Right renal pelvis (tissue), 4 donors: ENCODE measurements at regions not wholly inside any gene's neighbourhood (a gene's known extent, or its start where the extent isn't known, plus 50 kb on each side); places are given as distances from the start of the nearest gene placed in this dataset.
"Not testable (repeated sequence)": the region's sequence is repeated elsewhere in the genome, so short reads cannot be mapped to it uniquely, and the experiment has no call there.

Experiments
- DNase-seq, 4 donors: peaks; one replicate each; pipeline ENCODE4 v3.0.0-alpha.2; 2013; ENCODE audit warnings: low read depth in 4 of 4, low spot score in 3 of 4, missing footprints in 1 of 4

- DNase-seq = not testable (repeated sequence)
Observed at GRCh38 chr1:104288322-104288721, 538.6 kb downstream of the AMY1C start.

DNA sequence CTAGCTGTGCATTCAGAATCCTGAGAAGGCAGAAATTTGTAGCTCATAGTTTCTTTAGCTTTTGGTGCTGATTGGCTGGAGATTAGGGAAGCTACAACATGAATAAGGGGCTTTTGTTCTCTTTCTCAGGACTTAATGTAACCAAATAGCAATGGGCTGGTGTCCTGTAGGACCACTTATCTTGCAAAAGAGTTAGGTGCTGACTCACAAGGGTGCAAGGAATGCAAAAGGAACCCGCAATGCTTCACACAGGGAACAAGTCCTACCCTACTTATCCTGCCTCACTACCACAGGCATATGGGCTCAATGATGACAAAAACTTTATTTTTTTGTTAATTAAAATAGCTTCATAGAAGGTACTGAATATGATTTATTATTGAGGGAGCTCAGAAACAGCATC lies 541.5 kb downstream of the AMY1C start:
- DNase-seq = no peak

GRCh38 chr1:104294259-104294658 lies 544.6 kb downstream of the AMY1C start:
- no peak for DNase-seq

DNA sequence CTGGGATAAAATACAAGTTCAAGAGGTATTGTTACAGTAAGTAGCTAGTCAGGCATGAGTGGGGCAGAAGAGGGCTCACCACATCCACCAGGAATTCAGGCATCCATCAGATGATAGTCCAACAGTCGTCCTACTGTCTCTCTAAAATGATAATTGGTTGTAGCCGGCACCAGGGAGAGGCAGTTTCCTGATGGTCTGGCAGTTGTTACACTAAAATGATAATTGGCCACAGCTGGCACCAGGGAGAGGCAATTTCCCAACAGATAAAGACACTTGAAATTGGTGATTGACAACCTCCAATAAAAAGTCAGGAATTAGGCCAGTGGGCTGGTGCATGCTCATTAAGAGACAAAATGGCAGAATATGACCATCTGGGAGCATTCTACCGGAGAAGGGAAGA lies 545.8 kb downstream of the AMY1C start:
- no peak for DNase-seq

DNA sequence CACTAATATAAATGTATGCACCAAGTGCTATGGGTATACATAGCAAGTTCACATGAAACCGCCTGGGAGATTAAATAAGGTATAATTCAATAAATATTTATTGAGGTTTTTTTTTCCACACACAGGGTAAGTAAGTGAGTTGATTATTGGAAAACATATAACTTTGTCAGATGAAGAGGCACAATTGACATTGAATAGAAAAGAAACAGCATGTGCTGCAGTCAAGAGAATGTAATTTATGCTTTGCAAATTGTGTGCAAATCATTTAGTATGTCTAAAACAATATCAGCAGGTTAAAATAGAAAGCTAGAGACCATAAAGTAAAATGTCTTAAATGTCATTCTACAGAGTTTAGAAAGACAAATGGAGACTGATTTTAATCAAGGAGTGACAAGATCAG lies 560.0 kb downstream of the AMY1C start:
- no peak for DNase-seq

GRCh38 chr1:104315823-104316222 lies 566.1 kb downstream of the AMY1C start:
- DNase-seq = no peak

DNA sequence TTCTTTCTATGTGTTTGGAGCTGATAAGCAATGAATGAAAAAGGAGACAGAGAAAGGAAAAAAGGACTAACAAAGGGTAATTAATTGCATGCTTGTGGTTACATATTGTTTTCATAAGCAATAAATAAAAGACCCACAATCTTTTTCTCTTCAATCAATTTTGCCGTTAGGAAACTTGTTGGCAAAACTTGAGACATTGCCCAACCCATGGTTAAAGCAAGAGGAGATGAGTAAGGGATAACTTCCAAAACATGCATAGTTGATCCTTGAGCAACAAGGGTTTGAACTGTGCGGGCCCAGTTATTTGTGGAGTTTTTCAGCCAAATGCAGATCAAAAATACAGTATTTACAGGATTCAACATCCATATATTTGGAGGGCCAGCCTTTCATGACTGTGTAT lies 572.4 kb downstream of the AMY1C start:
- no peak for DNase-seq

DNA sequence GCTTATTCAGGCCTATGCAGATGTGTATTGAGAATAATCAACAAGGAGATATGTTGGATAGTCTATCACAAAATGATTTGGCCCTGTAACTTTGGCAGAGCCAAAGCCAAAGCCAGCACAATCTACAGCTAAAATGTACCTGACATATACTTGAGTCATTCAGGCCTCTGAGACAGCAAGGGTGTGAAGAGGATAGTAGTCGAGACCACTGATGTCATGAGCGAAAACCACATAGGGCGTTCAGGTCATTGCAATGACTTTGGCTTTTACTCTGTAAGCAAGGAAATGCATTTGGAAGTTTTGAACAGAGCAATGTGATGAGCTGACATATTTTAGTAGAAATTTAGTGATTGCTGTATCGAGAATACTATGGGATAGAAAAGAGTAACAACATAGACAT lies 579.6 kb downstream of the AMY1C start:
- DNase-seq = no peak

DNA sequence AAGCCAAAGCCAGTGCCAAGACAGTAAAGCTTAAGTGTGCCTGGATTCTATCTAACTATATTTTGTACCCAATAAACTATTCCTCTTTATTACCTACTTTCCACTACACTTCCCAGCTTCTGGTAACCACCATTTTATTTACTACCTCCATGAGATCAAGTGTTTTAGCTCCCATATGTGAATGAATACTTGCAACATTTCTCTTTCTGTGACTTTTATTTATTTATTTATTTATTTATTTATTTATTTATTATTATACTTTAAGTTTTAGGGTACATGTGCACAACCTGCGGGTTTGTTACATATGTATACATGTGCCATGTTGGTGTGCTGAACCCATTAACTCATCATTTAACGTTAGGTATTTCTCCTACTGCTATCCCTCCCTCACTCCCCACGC lies 582.1 kb downstream of the AMY1C start:
- DNase-seq = no peak

GRCh38 chr1:104337927-104338326 lies 588.2 kb downstream of the AMY1C start:
- not testable (repeated sequence) for DNase-seq

DNA sequence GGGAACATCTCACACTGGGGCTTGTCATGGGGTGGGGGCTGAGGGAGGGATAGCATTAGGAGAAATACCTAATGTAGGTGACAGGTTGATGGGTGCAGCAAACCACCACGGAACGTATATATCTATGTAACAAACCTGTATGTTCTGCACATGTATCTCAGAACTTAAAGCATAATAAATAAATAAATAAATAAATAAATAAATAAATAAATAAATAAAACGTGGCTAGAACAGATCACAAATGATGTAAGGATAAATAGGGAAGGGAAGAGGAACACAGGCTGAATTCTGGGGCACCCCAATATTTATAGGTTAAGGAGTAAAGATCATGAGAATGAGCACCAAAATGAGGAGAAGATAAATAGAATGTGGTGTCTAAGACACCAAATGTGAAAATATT lies 592.2 kb downstream of the AMY1C start:
- DNase-seq = no peak

- no peak for DNase-seq
Observed at GRCh38 chr1:104348277-104348676, 598.6 kb downstream of the AMY1C start.

DNA sequence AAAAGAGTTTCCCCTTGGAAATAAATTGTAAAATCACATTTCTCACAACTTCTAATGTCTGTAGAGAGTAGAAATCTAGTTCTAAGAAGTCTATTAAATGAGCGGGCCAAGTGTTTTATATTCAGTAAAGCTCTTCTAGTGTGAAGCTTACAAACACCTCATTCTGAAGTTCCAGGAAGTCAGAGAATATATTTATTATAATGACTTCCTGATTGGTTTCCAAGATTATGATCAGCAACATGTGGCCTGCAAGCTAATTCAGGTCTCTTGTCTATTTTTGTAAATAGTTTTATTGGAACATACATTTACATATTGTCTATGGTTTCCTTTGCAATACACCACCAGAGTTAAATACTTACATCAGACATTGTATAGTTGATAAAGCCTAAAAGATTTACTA lies 603.9 kb downstream of the AMY1C start:
- DNase-seq = no peak

DNA sequence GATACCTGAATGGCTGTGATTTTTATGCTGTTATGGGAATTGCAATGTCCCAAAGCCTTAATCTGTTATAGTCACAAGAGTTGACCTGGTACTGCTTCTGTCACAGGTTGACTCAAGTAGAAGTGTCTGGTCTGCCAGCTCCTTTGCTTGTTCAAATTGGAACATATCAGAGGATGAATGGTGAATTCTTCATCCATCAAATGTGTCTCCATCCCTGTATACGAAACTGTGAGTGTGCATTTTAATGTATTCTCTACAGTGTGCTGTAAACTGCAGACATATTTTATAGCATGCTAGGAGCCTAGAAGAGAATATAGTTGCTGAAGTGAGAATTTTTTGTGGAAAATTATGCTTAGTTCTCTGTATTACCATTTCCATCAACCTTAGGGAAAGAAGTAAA lies 608.4 kb downstream of the AMY1C start:
- DNase-seq = no peak

- DNase-seq = no peak
Observed at GRCh38 chr1:104358621-104359020, 608.9 kb downstream of the AMY1C start.

- DNase-seq = no peak
Observed at GRCh38 chr1:104378414-104378813, 628.7 kb downstream of the AMY1C start.

DNA sequence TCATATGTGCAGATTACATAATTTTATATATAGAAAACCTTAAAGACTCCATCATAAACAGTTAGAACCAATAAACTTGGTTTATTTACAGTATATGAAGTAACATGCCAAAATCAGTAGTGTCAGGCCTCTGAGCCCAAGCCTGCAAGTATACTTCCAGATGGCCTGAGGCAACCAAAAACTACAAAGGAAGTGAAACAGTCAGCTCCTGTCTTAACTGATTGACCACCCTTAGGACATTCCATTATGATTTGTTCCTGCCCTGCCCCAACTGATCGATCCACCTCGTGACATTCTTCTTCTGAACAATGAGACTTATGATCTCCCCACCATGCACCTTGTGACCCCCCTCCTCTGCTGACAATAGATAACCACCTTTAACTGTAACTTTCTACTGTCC lies 630.3 kb downstream of the AMY1C start:
- no peak for DNase-seq

GRCh38 chr1:104387716-104388508 lies 638.2 kb downstream of the AMY1C start:
- DNase-seq = no peak

GRCh38 chr1:104392552-104392951 lies 642.9 kb downstream of the AMY1C start:
- DNase-seq = no peak

- DNase-seq = no peak
Observed at GRCh38 chr1:104402178-104402577, 652.5 kb downstream of the AMY1C start.

DNA sequence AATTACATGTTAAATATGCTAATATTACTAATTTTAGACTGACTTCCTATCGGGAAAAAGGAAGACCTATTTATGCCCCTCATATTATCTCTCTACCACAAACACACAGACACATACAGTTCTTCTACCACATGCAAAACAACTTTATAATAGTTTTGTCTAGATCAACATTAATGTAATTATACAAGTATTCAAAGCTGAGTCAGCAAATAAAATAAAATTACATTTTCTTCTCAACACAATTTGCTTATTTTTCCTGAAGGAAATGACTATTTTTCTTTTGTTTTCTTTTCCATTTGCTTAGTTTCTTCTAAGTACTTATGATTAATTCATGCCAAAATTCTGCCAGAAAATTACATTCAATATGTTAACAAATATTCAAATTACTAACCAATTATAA lies 654.2 kb downstream of the AMY1C start:
- DNase-seq = no peak

DNA sequence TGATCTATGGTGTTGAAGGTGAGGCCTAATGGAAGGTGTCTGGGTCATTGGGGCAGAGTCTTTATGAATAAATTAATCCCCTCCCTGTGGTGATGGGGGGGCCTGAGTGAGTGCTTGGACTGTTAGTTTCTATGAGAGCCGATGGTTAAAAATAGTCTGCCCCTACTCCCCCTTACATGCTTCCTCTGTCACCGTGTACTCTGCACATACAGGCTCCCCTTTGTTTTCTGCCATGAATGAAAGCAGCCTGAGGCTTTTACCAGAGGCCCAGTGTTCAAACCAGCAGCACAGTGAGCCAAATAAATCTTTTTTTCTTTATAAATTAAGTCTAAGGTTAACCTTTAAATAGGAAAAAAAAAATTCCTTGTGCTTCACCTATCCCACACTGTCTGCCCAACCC lies 657.0 kb downstream of the AMY1C start:
- DNase-seq = no peak

DNA sequence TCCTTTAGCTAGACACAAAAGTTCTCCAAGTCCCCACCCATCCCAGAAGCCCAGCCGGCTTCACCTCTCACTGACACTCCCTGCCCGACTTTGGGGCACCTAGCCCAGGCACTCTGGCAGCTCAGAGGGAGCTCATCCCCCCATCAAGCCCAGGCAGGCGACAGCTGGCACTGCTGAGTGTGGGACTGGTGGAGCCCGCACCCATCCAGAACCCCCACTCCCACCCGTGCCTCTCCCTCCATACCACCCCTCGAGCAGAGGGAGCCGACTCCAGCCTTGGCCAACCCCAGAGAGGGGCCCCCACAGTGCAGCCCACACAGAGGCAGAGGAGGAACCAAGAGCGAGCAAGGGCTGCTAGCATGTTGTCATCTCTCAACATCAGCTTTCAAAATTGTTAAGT lies 658.6 kb downstream of the AMY1C start:
- no peak for DNase-seq
